ENCODE measurements at regions not wholly inside any gene's neighbourhood (a gene's known extent, or its start where the extent isn't known, plus 50 kb on each side); places are given as distances from the start of the nearest gene placed in this dataset.

DNA sequence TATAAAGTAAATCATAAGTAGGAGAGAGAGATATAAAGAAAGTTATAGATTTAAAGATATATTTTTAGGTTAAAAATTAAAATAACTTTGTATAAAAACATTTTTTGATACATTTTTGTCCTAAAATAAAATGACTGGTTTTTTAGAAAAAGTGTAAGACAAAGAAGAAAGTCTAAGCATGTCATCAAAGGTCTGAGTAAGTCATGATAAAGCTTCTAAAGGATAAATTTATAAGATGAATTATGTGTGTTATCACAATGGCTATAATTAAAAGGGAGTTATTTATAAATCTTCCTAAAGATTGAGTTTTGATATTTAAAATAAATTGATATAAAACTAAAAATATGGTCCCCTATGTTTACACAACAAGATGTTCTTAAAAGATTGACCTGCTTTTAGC is 370.9 kb downstream of the PTPRU start:
- TF ChIP-seq POLR2A (IDR thresholded peaks at IDR 0.05) (no peak), CTCF (IDR thresholded peaks at IDR 0.05) (no peak)

All from thyroid gland (tissue), 4 donors.